ENCODE measurements at regions not wholly inside any gene's neighbourhood (a gene's known extent, or its start where the extent isn't known, plus 50 kb on each side); places are given as distances from the start of the nearest gene placed in this dataset.
"Not testable (repeated sequence)": the region's sequence is repeated elsewhere in the genome, so short reads cannot be mapped to it uniquely, and the experiment has no call there.

GRCh38 chrX:8027827-8028226 lies 100.6 kb upstream of the PNPLA4 start:
- DNase-seq = peak in 16 of 58 donors; percentile 0 to 30 (median 6)

- no peak for DNase-seq
Measured at GRCh38 chrX:8025705-8026104, 98.5 kb upstream of the PNPLA4 start.

GRCh38 chrX:8018934-8019333 lies 91.7 kb upstream of the PNPLA4 start:
- no peak for DNase-seq

GRCh38 chrX:8010105-8010504 lies 82.9 kb upstream of the PNPLA4 start:
- DNase-seq = no peak

GRCh38 chrX:8005678-8006347 lies 78.6 kb upstream of the PNPLA4 start:
- DNase-seq = no peak

GRCh38 chrX:8003147-8003883 lies 76.1 kb upstream of the PNPLA4 start:
- no peak for DNase-seq

- no peak for DNase-seq
Measured at GRCh38 chrX:7996851-7997250, 69.6 kb upstream of the PNPLA4 start.

GRCh38 chrX:7996414-7996813 lies 69.2 kb upstream of the PNPLA4 start:
- DNase-seq = peak in 9 of 58 donors; percentile 0 to 18 (median 2)

GRCh38 chrX:7993873-7994272 lies 66.7 kb upstream of the PNPLA4 start:
- DNase-seq = no peak

GRCh38 chrX:7988013-7988759 lies 61.0 kb upstream of the PNPLA4 start:
- DNase-seq = not testable (repeated sequence)

GRCh38 chrX:7987160-7988012 lies 60.2 kb upstream of the PNPLA4 start:
- peak in 2 of 58 donors; percentile 1 for DNase-seq

GRCh38 chrX:7986738-7987137 lies 59.5 kb upstream of the PNPLA4 start:
- not testable (repeated sequence) for DNase-seq

- DNase-seq = no peak
Measured at GRCh38 chrX:7985568-7985967, 58.4 kb upstream of the PNPLA4 start.

GRCh38 chrX:7983581-7983980 lies 56.4 kb upstream of the PNPLA4 start:
- no peak for DNase-seq

Data from anterior cingulate cortex (tissue), 58 donors.